ENCODE measurements at regions not wholly inside any gene's neighbourhood (a gene's known extent, or its start where the extent isn't known, plus 50 kb on each side); places are given as distances from the start of the nearest gene placed in this dataset.
"Not testable (repeated sequence)": the region's sequence is repeated elsewhere in the genome, so short reads cannot be mapped to it uniquely, and the experiment has no call there.

GRCh38 chr10:3259499-3259898 lies 86.9 kb upstream of the PITRM1 start:
- Histone ChIP-seq H3K27ac (no peak overlapping the region), H3K4me3 (no peak overlapping the region)
- no peak for DNase-seq (ENCODE audit: low spot score)
- TF ChIP-seq CTCF (IDR thresholded peaks at IDR 0.05) = no peak

- no peak overlapping the region for H3K27ac ChIP-seq
- no peak for TF ChIP-seq CTCF (IDR thresholded peaks at IDR 0.05)
- no peak for DNase-seq (ENCODE audit: low spot score)
- H3K4me3 ChIP-seq = no peak overlapping the region
Measured at GRCh38 chr10:3258394-3258793, 85.8 kb upstream of the PITRM1 start.

- H3K27ac ChIP-seq = no peak overlapping the region
- no peak for TF ChIP-seq CTCF (IDR thresholded peaks at IDR 0.05)
- DNase-seq (ENCODE audit: low spot score) = no peak
- H3K4me3 ChIP-seq = no peak overlapping the region
Measured at GRCh38 chr10:3255616-3256015, 83.0 kb upstream of the PITRM1 start.

- DNase-seq (ENCODE audit: low spot score) = no peak
- Histone ChIP-seq H3K4me3 (no peak overlapping the region), H3K27ac (no peak overlapping the region)
- no peak for TF ChIP-seq CTCF (IDR thresholded peaks at IDR 0.05)
Measured at GRCh38 chr10:3255075-3255474, 82.5 kb upstream of the PITRM1 start.

GRCh38 chr10:3253974-3254373 lies 81.4 kb upstream of the PITRM1 start:
- not testable (repeated sequence) for H3K4me3 ChIP-seq; DNase-seq (ENCODE audit: low spot score)

GRCh38 chr10:3251172-3251571 lies 78.6 kb upstream of the PITRM1 start:
- Histone ChIP-seq H3K4me3 (no peak overlapping the region), H3K27ac (no peak overlapping the region)
- DNase-seq (ENCODE audit: low spot score) = no peak
- TF ChIP-seq CTCF (IDR thresholded peaks at IDR 0.05) = no peak

More at GRCh38 chr10:3253974-3254373, 81.4 kb upstream of the PITRM1 start:
- H3K27ac ChIP-seq = not testable (repeated sequence)

GRCh38 chr10:3249307-3249889 lies 76.8 kb upstream of the PITRM1 start:
- no peak for TF ChIP-seq CTCF (IDR thresholded peaks at IDR 0.05)
- DNase-seq (ENCODE audit: low spot score) = no peak
- H3K4me3 ChIP-seq = peak overlapping the region; percentile 34
- peak overlapping the region; percentile 53 to 75 for H3K27ac ChIP-seq
